HG03432 (cell line): ENCODE measurements at regions not wholly inside any gene's neighbourhood (a gene's known extent, or its start where the extent isn't known, plus 50 kb on each side); places are given as distances from the start of the nearest gene placed in this dataset.
"Not testable (repeated sequence)": the region's sequence is repeated elsewhere in the genome, so short reads cannot be mapped to it uniquely, and the experiment has no call there.

Experiments
- ATAC-seq: cut with Tn5 transposase; IDR thresholded peaks from one replicate; pipeline ENCODE4 v1.9.1; 2021; ENCODE audit warnings: mild to moderate bottlenecking, moderate library complexity; ENCODE audit not compliant: unreplicated experiment

GRCh38 chr17:53496356-53496755, 326.4 kb upstream of the KIF2B start:
- no peak for ATAC-seq

GRCh38 chr17:53492532-53492931, 330.2 kb upstream of the KIF2B start:
- no peak for ATAC-seq

- ATAC-seq, result no peak
Observed at GRCh38 chr17:53490447-53490968, 332.2 kb upstream of the KIF2B start.

GRCh38 chr17:53483704-53484103, 339.0 kb upstream of the KIF2B start:
- ATAC-seq, result no peak

GRCh38 chr17:53475002-53475401, 347.7 kb upstream of the KIF2B start:
- ATAC-seq, result no peak

- no peak for ATAC-seq
Observed at GRCh38 chr17:53472586-53472985, 350.1 kb upstream of the KIF2B start.

- ATAC-seq, result no peak
Observed at GRCh38 chr17:53471514-53471913, 351.2 kb upstream of the KIF2B start.

DNA sequence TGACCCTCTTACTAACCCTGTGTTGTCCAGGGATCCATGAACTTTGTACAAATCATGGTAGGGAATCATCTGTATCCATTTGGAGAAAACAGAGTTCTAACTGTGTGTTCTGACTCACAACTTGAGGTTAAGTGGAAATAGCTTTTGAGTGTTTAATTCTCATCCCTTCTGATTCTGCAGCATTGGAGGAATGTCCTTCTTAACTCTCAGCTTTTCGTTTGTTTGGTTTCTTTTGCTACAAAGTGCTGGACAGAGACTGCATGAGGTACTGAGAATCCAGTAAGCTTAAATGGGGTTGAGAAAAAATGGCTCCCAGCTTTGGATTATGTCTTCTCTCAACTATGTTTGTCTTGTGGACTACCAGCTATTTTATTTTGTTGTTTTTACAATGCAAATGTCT, 352.1 kb upstream of the KIF2B start:
- no peak for ATAC-seq

GRCh38 chr17:53466733-53467132, 356.0 kb upstream of the KIF2B start:
- ATAC-seq, result no peak

GRCh38 chr17:53464396-53464795, 358.3 kb upstream of the KIF2B start:
- not testable (repeated sequence) for ATAC-seq

- ATAC-seq, result no peak
Observed at GRCh38 chr17:53463363-53463762, 359.4 kb upstream of the KIF2B start.

- no peak for ATAC-seq
Observed at GRCh38 chr17:53462393-53462811, 360.3 kb upstream of the KIF2B start.

- not testable (repeated sequence) for ATAC-seq
Observed at GRCh38 chr17:53455943-53456342, 366.8 kb upstream of the KIF2B start.

DNA sequence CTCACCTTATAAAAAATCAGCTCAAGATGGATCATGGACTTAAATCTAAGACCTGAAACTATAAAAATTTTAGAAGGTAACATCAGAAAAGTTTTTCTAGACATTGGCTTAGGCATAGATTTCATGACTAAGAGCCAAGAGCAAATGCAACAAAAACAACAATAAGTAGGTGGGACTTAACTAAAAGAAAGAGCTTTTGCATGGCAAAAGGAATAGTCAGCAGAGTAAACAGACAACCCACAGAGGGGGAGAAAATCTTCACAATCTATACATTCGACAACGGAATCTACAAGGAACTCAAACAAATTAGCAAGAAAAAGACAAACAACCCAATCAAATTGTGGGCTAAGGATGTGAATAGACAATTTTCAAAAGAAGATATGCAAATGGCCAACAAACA, 368.4 kb upstream of the KIF2B start:
- ATAC-seq, result no peak

DNA sequence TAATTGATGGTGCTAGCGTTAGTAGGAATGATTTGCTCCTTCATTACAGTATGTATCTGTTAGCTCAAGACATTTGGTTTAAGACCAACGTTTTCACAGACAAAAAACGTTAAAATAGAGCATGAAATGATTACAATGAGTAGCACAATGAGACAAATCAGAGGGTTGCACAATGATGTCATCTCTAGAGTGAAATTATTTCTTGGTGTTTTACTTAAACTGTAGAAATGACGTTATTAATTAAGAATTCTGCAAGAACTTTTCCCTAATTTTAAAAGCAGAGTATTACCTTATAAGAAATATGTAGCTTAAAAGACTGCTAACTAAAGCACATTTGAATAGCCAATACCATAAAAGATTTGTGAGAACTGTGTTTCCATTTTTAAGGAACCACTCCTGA, 373.4 kb upstream of the KIF2B start:
- no peak for ATAC-seq

GRCh38 chr17:53428913-53429312, 393.8 kb upstream of the KIF2B start:
- ATAC-seq, result no peak

DNA sequence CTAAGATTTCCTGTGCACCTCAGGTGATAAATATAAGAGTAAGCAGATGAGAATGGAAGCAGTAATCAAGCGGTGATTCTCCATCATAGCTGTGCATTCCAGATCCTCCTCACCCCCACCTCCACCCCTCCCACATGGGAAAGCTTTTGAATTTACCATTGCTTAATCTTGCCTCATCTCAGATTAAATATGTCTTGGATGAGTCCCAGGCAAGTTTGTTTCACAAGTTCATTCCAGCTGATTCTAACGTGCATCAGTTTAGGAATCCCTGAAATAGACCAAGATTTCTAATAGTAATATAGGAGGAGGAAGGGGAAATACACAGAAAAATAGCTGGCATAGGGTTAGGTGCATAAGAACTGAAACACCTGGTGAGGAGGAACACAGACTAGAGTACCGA, 396.2 kb upstream of the KIF2B start:
- ATAC-seq, result no peak

DNA sequence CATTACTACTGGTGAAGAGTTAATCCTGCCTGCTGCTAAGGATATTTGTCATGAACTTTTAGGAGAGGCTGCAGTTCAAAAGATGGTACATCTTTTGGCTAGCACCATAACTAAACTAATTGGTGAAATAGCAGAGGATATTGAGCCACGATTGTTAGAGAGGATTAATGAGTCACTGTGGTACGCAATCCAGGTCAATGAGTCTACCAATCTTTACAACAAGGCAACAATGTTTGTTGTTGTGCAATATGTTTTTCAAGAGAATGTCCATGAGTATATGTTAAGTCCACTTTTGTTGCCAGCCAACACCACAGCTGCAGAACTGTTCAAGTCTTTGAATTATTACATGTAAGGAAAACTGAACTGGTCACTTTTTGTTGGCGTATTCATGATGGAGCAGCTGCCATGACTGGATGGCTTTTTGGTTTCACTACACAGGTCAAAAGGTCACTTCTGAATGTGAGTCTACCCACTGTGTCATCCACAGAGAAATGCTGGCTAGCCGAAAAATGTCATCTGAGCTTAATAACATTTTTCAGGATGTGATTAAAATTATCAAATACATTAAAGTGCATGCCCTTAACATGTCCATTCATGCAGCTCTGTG, 402.6 kb upstream of the KIF2B start:
- ATAC-seq, result no peak

- no peak for ATAC-seq
Observed at GRCh38 chr17:53409588-53409987, 413.1 kb upstream of the KIF2B start.

DNA sequence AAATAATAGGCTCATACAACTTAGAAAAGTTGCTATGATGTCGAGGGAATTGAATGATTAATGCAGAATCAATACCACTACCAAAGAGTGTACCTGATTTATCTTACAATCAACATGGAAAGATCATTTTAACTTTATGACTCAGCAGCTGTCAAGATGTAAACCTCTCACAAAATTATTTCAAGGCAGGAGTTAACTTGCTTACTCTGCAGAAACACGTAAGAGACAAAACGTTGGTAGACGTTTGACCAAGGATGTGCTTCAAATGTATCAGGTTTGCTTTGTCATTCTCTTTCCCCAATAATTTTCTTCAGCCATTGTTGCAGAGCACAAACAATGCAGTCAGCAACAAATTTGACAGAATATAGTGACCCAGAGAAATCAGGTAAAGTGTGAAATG, 415.8 kb upstream of the KIF2B start:
- no peak for ATAC-seq

GRCh38 chr17:53391197-53391596, 431.5 kb upstream of the KIF2B start:
- no peak for ATAC-seq

- no peak for ATAC-seq
Observed at GRCh38 chr17:53390575-53390974, 432.2 kb upstream of the KIF2B start.

DNA sequence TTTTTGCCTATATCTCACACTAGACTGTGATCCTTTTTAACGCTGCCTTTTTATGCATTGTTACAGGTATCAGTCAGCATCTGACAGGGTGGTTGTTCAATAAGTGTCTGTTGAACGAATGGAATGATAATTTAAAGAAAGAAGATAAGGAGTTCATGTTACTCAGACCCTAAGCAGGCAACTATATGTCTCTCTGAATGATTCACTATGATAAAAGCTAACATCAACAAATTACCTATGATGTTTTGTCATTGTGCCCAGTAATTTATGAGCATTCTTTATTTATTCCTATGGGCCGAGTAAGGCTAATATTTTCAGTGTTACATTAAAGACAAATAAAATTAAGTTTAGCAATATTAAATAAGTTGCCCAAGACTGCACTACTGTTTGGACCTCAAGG, 435.0 kb upstream of the KIF2B start:
- no peak for ATAC-seq
